NCI-H2171 treated with DMSO at 0.1 percent for 48 hours (cell line): ENCODE measurements at regions not wholly inside any gene's neighbourhood (a gene's known extent, or its start where the extent isn't known, plus 50 kb on each side); places are given as distances from the start of the nearest gene placed in this dataset.
"Not testable (repeated sequence)": the region's sequence is repeated elsewhere in the genome, so short reads cannot be mapped to it uniquely, and the experiment has no call there.

ENCODE experiments used
- DNase-seq: peaks from one replicate; lab custom pipeline; 2025; lab: John Stamatoyannopoulos, UW

GRCh38 chr15:70525551-70525950 is 237.8 kb downstream of the UACA start:
- no peak for DNase-seq

- DNase-seq = no peak
Measured at GRCh38 chr15:70524470-70524869, 238.9 kb downstream of the UACA start.

GRCh38 chr15:70523616-70524015 is 239.7 kb downstream of the UACA start:
- no peak for DNase-seq

GRCh38 chr15:70523192-70523591 is 240.2 kb downstream of the UACA start:
- DNase-seq = peak; percentile 9

GRCh38 chr15:70522323-70522966 is 240.9 kb downstream of the UACA start:
- DNase-seq = no peak

- no peak for DNase-seq
Measured at GRCh38 chr15:70521576-70522322, 241.6 kb downstream of the UACA start.

GRCh38 chr15:70519616-70520015 is 243.7 kb downstream of the UACA start:
- DNase-seq = no peak

GRCh38 chr15:70519004-70519365 is 244.4 kb downstream of the UACA start:
- no peak for DNase-seq

GRCh38 chr15:70518201-70519003 is 245.0 kb downstream of the UACA start:
- no peak for DNase-seq

GRCh38 chr15:70517194-70517590 is 246.2 kb downstream of the UACA start:
- DNase-seq = no peak

GRCh38 chr15:70516408-70517193 is 246.8 kb downstream of the UACA start:
- DNase-seq = no peak

GRCh38 chr15:70514251-70514650 is 249.1 kb downstream of the UACA start:
- no peak for DNase-seq

GRCh38 chr15:70513819-70514218 is 249.5 kb downstream of the UACA start:
- DNase-seq = no peak

- peak; percentile 58 for DNase-seq
Measured at GRCh38 chr15:70512772-70513362, 250.5 kb downstream of the UACA start.

- not testable (repeated sequence) for DNase-seq
Measured at GRCh38 chr15:70511972-70512587, 251.3 kb downstream of the UACA start.

- DNase-seq = no peak
Measured at GRCh38 chr15:70510433-70510832, 252.9 kb downstream of the UACA start.

GRCh38 chr15:70509731-70510143 is 253.6 kb downstream of the UACA start:
- DNase-seq = no peak

GRCh38 chr15:70509282-70509662 is 254.1 kb downstream of the UACA start:
- no peak for DNase-seq

- DNase-seq = peak; percentile 53
Measured at GRCh38 chr15:70508561-70509281, 254.6 kb downstream of the UACA start.

- peak; percentile 60 for DNase-seq
Measured at GRCh38 chr15:70507772-70508371, 255.5 kb downstream of the UACA start.
